Smooth muscle cell (in vitro differentiated cells): ENCODE measurements at regions not wholly inside any gene's neighbourhood (a gene's known extent, or its start where the extent isn't known, plus 50 kb on each side); places are given as distances from the start of the nearest gene placed in this dataset.
"Not testable (repeated sequence)": the region's sequence is repeated elsewhere in the genome, so short reads cannot be mapped to it uniquely, and the experiment has no call there.

Experiments
- DNase-seq: peaks from one replicate; lab custom pipeline; 2025; ENCODE audit not compliant: unreplicated experiment; lab: John Stamatoyannopoulos, UW
- H2AFZ ChIP-seq: fragments of 200-600 bp; sonication (generic); 2 replicates; pipeline ENCODE4 v1.6.0; 2016; ENCODE audit warnings: antibody characterized with exemption, low read depth, mild to moderate bottlenecking
- H3F3A ChIP-seq: fragments of 200-600 bp; sonication (generic); 2 replicates; pipeline ENCODE4 v1.6.0; 2017; ENCODE audit warnings: antibody characterized with exemption, low read depth
- H3K27ac ChIP-seq: fragments of 200-600 bp; sonication (generic); 2 replicates; pipeline ENCODE4 v1.5.1; 2016; ENCODE audit warnings: low read depth, mild to moderate bottlenecking
- H3K27me3 ChIP-seq: fragments of 200-600 bp; sonication (generic); 2 replicates; pipeline ENCODE4 v1.6.1; 2016; ENCODE audit warnings: low read depth, mild to moderate bottlenecking
- H3K36me3 ChIP-seq: fragments of 200-600 bp; sonication (generic); 2 replicates; pipeline ENCODE4 v1.5.1; 2016; ENCODE audit warnings: low read depth
- H3K4me1 ChIP-seq: fragments of 200-600 bp; sonication (generic); 2 replicates; pipeline ENCODE4 v1.5.1; 2016; ENCODE audit warnings: low read depth
- H3K4me2 ChIP-seq: fragments of 200-600 bp; sonication (generic); 2 replicates; pipeline ENCODE4 v1.6.0; 2016; ENCODE audit warnings: mild to moderate bottlenecking
- H3K4me3 ChIP-seq: fragments of 200-600 bp; sonication (generic); 2 replicates; pipeline ENCODE4 v1.5.1; 2016; ENCODE audit warnings: mild to moderate bottlenecking
- H3K79me2 ChIP-seq: fragments of 200-600 bp; sonication (generic); 2 replicates; pipeline ENCODE4 v1.6.0; 2016; ENCODE audit warnings: low read depth, mild to moderate bottlenecking
- H3K9ac ChIP-seq: fragments of 200-600 bp; sonication (generic); 2 replicates; pipeline ENCODE4 v1.6.0; 2016; ENCODE audit warnings: low read depth
- H3K9me3 ChIP-seq: fragments of 200-600 bp; sonication (generic); replicated peaks from 2 replicates; pipeline ENCODE4 v1.5.1; 2016; ENCODE audit warnings: low read depth
- H4K20me1 ChIP-seq: fragments of 200-600 bp; sonication (generic); 2 replicates; pipeline ENCODE4 v1.6.0; 2016; ENCODE audit warnings: low read depth
- WGBS: methylation state at CpG from one replicate; pipeline ENCODE4 v1.1.7; 2016; ENCODE audit warnings: low lambda C conversion rate; 5-methylcytosine and 5-hydroxymethylcytosine counted together
- TF ChIP-seq, protein P1 (sequence below): fragments of 200-600 bp; sonication (generic); IDR thresholded peaks from 2 replicates; pipeline ENCODE4 v1.5.1; 2017; ENCODE audit warnings: borderline replicate concordance, mild to moderate bottlenecking, antibody characterized with exemption; ENCODE audit not compliant: insufficient read depth, poor library complexity, severe bottlenecking

- 67% methylated on average over 7 of the region's 7 CpGs for WGBS
- no peak overlapping the region for H3K4me2 ChIP-seq
- no peaks in the 10 kb centered on the region for H3F3A ChIP-seq
These were observed 1365.6 kb downstream of the OLFM4 start for GRCh38 chr13:54394085-54394700.

GRCh38 chr13:54394908-54395307 is 1366.3 kb downstream of the OLFM4 start:
- no peaks in the 10 kb centered on the region for H3F3A ChIP-seq
- TF ChIP-seq, protein P1, sequence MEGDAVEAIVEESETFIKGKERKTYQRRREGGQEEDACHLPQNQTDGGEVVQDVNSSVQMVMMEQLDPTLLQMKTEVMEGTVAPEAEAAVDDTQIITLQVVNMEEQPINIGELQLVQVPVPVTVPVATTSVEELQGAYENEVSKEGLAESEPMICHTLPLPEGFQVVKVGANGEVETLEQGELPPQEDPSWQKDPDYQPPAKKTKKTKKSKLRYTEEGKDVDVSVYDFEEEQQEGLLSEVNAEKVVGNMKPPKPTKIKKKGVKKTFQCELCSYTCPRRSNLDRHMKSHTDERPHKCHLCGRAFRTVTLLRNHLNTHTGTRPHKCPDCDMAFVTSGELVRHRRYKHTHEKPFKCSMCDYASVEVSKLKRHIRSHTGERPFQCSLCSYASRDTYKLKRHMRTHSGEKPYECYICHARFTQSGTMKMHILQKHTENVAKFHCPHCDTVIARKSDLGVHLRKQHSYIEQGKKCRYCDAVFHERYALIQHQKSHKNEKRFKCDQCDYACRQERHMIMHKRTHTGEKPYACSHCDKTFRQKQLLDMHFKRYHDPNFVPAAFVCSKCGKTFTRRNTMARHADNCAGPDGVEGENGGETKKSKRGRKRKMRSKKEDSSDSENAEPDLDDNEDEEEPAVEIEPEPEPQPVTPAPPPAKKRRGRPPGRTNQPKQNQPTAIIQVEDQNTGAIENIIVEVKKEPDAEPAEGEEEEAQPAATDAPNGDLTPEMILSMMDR = no peak
- H4K20me1 ChIP-seq = no peaks in the 10 kb centered on the region
- H3K9ac ChIP-seq = no peak overlapping the region
- 77% methylated on average over 6 of the region's 6 CpGs for WGBS
- no peak for DNase-seq
- H2AFZ ChIP-seq = no peak overlapping the region
- no peaks in the 10 kb centered on the region for H3K27me3 ChIP-seq
- H3K79me2 ChIP-seq = no peaks in the 10 kb centered on the region
- no peak overlapping the region for H3K4me3 ChIP-seq
- H3K36me3 ChIP-seq = no peaks in the 10 kb centered on the region
- H3K4me1 ChIP-seq = no peaks in the 10 kb centered on the region
- no peak overlapping the region for H3K4me2 ChIP-seq
- no peaks in the 10 kb centered on the region for H3K9me3 ChIP-seq
- no peak overlapping the region for H3K27ac ChIP-seq

More at GRCh38 chr13:54394085-54394700, 1365.6 kb downstream of the OLFM4 start:
- no peak overlapping the region for H2AFZ ChIP-seq
- no peaks in the 10 kb centered on the region for H3K27me3 ChIP-seq
- no peak for DNase-seq
- H3K36me3 ChIP-seq = no peaks in the 10 kb centered on the region
- no peak overlapping the region for H3K27ac ChIP-seq
- no peaks in the 10 kb centered on the region for H3K9me3 ChIP-seq
- no peak overlapping the region for H3K4me3 ChIP-seq
- H3K9ac ChIP-seq = no peak overlapping the region
- no peaks in the 10 kb centered on the region for H4K20me1 ChIP-seq
- no peaks in the 10 kb centered on the region for H3K4me1 ChIP-seq
- TF ChIP-seq, protein P1 = no peak
- H3K79me2 ChIP-seq = no peaks in the 10 kb centered on the region

DNA sequence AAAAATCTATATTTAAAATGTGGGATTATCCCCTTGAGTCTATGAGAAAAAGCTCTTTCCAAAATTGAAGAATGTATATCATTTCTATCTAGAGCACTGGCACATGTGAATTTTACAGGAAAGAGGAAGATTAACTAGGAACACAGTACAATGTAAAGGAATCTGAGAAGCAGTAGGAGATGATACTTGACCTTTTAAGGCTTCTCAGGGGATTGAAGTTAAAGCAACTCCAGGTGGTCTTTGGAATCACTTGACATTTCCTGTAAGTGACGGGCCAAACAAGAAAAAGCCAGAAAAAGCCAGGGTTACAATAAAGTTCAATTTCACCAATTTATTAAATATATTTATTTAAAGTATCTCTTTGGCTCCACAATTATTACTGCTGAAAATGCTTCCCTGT is 1373.9 kb downstream of the OLFM4 start:
- Histone ChIP-seq H3F3A (no peaks in the 10 kb centered on the region), H3K4me3 (no peak overlapping the region), H3K79me2 (no peaks in the 10 kb centered on the region), H3K27me3 (no peaks in the 10 kb centered on the region), H3K27ac (no peak overlapping the region), H3K9ac (no peak overlapping the region), H3K4me1 (no peaks in the 10 kb centered on the region), H3K4me2 (no peak overlapping the region), H3K9me3 (no peaks in the 10 kb centered on the region), H3K36me3 (no peaks in the 10 kb centered on the region), H4K20me1 (no peaks in the 10 kb centered on the region), H2AFZ (no peak overlapping the region)
- no peak for DNase-seq
- 92% methylated on average over 1 of the region's 1 CpG for WGBS
- TF ChIP-seq, protein P1 = no peak

DNA sequence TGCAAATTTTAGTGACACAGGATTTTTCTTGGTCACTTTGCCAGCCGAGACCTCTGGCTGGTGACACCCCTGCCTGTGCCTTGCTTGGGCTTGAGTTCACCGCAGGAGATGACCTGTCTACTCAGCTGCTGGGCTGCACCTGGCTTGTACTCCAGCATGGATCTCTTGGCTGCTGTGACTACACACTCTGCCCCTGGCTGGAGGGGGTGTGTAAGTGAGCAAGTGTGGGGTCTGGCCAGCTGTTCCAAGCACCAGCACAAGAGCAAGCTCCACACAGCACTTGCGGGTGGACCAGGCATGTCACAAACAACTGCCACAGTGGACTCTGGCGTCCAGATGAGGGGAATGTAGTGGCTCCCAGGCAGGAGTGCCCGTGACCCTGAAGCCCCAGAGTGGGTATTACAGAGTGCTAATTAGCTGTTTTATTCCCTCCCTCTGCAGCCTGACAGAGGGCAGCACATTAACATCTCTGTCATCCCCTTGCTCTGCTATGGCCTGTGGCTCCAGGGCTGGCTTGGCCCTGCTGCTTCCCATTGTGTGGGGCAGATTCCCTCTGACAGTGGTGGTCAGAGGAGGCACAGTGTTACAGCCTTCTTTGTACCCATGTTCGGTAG is 1387.2 kb downstream of the OLFM4 start:
- H3K36me3 ChIP-seq = no peaks in the 10 kb centered on the region
- H3F3A ChIP-seq = no peaks in the 10 kb centered on the region
- no peaks in the 10 kb centered on the region for H3K9me3 ChIP-seq
- TF ChIP-seq, protein P1 = no peak
- H2AFZ ChIP-seq = no peak overlapping the region
- H3K4me2 ChIP-seq = no peak overlapping the region
- no peak for DNase-seq
- H3K27me3 ChIP-seq = no peaks in the 10 kb centered on the region
- H3K4me3 ChIP-seq = no peak overlapping the region
- H4K20me1 ChIP-seq = no peaks in the 10 kb centered on the region
- H3K4me1 ChIP-seq = no peaks in the 10 kb centered on the region
- 85% methylated on average over 6 of the region's 6 CpGs for WGBS
- H3K27ac ChIP-seq = no peak overlapping the region
- no peak overlapping the region for H3K9ac ChIP-seq
- no peaks in the 10 kb centered on the region for H3K79me2 ChIP-seq

- 88% methylated on average over 15 of the region's 15 CpGs for WGBS
These were observed 1394.3 kb downstream of the OLFM4 start for GRCh38 chr13:54422946-54423345.

More at GRCh38 chr13:54422946-54423345, 1394.3 kb downstream of the OLFM4 start:
- H2AFZ ChIP-seq, H3K27ac ChIP-seq, H3K79me2 ChIP-seq, H4K20me1 ChIP-seq, DNase-seq, H3K4me1 ChIP-seq, H3K4me2 ChIP-seq, H3K9me3 ChIP-seq, H3K4me3 ChIP-seq, H3K27me3 ChIP-seq, H3F3A ChIP-seq, H3K36me3 ChIP-seq, H3K9ac ChIP-seq: not testable (repeated sequence)
